Adrenal gland (tissue), 5 donors: ENCODE measurements at regions not wholly inside any gene's neighbourhood (a gene's known extent, or its start where the extent isn't known, plus 50 kb on each side); places are given as distances from the start of the nearest gene placed in this dataset.

Source experiments
- POLR2A ChIP-seq, 2 donors: fragments of 450-650 bp; IDR thresholded peaks; one replicate each; pipeline ENCODE4 v1.6.1; 2017; ENCODE audit warnings: antibody characterized with exemption in 2 of 2, mild to moderate bottlenecking in 2 of 2, moderate library complexity in 1 of 2
- TF ChIP-seq, protein P1 (sequence below), 6 experiments: fragments of 450-650 bp in 4 of 6; fragments of 200-600 bp in 2 of 6; sonication (generic) in 1 of 6; IDR thresholded peaks; 1 replicate in 5 of 6; 2 replicates in 1 of 6; pipeline versions ENCODE4 v1.5.1 to v1.8.0; 2016 to 2021; ENCODE audit warnings: antibody characterized with exemption in 6 of 6, mild to moderate bottlenecking in 2 of 6, moderate library complexity in 1 of 6
- donor health status: DM: no; HTN: no; CAD: no.

DNA sequence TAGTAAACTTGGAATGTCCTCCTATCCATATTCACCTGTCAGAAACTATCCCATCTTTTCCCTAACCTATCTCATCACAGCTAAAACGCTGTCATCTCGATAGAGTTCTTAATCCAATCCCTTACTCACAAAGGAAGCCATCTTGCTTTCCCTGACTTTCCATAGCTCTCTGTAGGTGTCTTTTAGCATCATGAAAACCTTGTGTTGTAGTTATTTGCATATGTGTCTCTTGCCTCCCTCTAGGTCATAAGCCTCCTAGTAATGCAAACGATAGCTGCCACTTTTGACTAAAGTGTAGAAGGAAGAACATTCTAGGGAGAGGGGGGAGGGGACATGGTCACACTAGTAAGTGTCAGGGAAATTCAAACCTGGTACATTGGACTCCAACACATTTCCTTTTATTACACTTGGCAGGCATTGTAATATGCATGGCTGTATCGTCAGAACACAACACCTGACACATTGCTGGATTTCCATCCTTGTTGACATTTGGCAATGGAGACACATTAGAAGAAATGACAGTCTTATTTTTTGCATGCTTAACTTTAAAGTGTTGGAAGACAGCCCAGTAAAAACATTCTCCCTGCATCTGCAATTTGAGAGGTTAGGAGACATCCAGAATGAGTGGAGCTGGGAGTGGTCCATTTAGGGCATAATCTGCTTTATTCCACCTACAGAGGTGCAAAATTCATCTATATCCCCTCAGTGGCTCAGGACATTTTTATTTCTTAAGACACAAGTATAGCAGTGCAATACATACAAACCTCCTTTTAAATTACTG is 283.4 kb downstream of the HAO1 start:
- TF ChIP-seq, protein P1, sequence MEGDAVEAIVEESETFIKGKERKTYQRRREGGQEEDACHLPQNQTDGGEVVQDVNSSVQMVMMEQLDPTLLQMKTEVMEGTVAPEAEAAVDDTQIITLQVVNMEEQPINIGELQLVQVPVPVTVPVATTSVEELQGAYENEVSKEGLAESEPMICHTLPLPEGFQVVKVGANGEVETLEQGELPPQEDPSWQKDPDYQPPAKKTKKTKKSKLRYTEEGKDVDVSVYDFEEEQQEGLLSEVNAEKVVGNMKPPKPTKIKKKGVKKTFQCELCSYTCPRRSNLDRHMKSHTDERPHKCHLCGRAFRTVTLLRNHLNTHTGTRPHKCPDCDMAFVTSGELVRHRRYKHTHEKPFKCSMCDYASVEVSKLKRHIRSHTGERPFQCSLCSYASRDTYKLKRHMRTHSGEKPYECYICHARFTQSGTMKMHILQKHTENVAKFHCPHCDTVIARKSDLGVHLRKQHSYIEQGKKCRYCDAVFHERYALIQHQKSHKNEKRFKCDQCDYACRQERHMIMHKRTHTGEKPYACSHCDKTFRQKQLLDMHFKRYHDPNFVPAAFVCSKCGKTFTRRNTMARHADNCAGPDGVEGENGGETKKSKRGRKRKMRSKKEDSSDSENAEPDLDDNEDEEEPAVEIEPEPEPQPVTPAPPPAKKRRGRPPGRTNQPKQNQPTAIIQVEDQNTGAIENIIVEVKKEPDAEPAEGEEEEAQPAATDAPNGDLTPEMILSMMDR (IDR thresholded peaks at IDR 0.05): no peak
- TF ChIP-seq POLR2A (IDR thresholded peaks at IDR 0.05): no peak
